Esophagus muscularis mucosa (tissue), 4 donors: ENCODE measurements at regions not wholly inside any gene's neighbourhood (a gene's known extent, or its start where the extent isn't known, plus 50 kb on each side); places are given as distances from the start of the nearest gene placed in this dataset.

Experiments
- DNase-seq: peaks from one replicate; pipeline ENCODE4 v3.0.0-alpha.2; 2017; ENCODE audit errors: extremely low spot score
- H3K27ac ChIP-seq, 4 donors: fragments of 200-600 bp; sonication (generic); replicated peaks in 1 of 4; 1 replicate in 3 of 4; 2 replicates in 1 of 4; pipeline ENCODE4 v1.5.1; 2016 to 2019; ENCODE audit warnings: mild to moderate bottlenecking in 1 of 4
- H3K27me3 ChIP-seq, 4 donors: fragments of 200-600 bp; sonication (generic); one replicate each; pipeline versions ENCODE4 v1.5.1 to v1.6.0; 2016 to 2019
- H3K36me3 ChIP-seq, 4 donors: fragments of 200-600 bp; sonication (generic); one replicate each; pipeline ENCODE4 v1.5.1; 2016 to 2019
- H3K4me1 ChIP-seq, 4 donors: fragments of 200-600 bp; sonication (generic); one replicate each; pipeline ENCODE4 v1.5.1; 2016 to 2019
- H3K4me3 ChIP-seq, 4 donors: fragments of 200-600 bp; sonication (generic); 1 replicate in 2 of 4; 2 replicates in 2 of 4; pipeline ENCODE4 v1.5.1; 2016 to 2019; ENCODE audit warnings: mild to moderate bottlenecking in 4 of 4, moderate library complexity in 1 of 4
- H3K9me3 ChIP-seq, 4 donors: fragments of 200-600 bp; sonication (generic); 1 replicate in 3 of 4; 2 replicates in 1 of 4; pipeline ENCODE4 v1.5.1; 2016 to 2019
- EP300 ChIP-seq: sonication (generic); formaldehyde crosslinking; IDR thresholded peaks from one replicate; pipeline ENCODE4 v1.6.1; 2017; ENCODE audit warnings: antibody characterized with exemption
- POLR2A ChIP-seq: fragments of 450-650 bp; IDR thresholded peaks from one replicate; pipeline ENCODE4 v1.6.1; 2017; ENCODE audit warnings: antibody characterized with exemption, moderate library complexity, mild to moderate bottlenecking, low read depth
- POLR2AphosphoS5 ChIP-seq, 2 donors: sonication (generic); formaldehyde crosslinking; IDR thresholded peaks; one replicate each; pipeline ENCODE4 v1.6.1; 2017; ENCODE audit warnings: antibody characterized with exemption in 2 of 2
- WGBS: methylation state at CpG from one replicate; pipeline ENCODE4 v1.1.5; 2018; 5-methylcytosine and 5-hydroxymethylcytosine counted together
- intact Hi-C: fragments of 100-400 bp; cut with DNase I; formaldehyde crosslinking; loops from one replicate; pipeline ENCODE4 v1.15.1; 2023
- TF ChIP-seq, protein P1 (sequence below), 3 experiments: fragments of 200-600 bp in 2 of 3; fragments of 450-650 bp in 1 of 3; sonication (generic) in 2 of 3; IDR thresholded peaks; one replicate each; pipeline ENCODE4 v1.5.1; 2017 to 2019; ENCODE audit warnings: antibody characterized with exemption in 3 of 3, mild to moderate bottlenecking in 2 of 3, moderate library complexity in 1 of 3

DNA sequence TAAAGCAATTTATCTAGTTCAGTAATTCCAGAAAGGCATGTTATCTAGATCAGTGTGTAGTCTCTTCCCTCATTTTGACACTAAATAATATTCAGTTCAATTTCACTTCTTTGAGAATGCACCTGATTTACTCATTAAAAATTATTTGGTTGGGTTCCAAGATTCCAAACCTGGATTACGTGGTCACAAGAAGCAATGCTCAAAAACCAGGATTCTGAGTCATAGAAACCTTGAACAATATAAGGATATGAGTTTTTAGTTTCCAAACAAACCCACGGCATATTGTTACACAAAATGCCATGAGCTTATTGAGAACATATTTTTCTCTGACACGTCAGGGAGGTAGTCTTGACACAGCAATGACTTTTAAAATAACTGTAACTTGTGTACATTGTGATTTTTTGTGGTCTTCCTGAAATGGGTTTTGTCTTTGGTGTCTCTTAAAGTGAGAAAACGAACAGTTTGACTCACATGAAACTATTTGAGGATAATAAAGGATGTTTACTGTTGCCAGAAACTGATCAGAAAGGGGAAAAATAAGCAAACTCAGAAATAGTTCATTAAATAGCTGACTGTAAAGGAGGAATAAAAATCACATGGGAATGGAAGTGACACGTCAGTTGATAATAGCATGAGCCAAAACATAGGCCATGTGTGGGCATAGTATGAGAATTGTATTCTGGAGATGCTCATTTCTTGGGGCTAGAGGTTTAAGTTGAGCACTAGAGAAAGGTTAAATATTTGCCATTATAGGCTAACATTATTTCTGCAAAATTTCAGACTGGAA lies 617.7 kb upstream of the CDH2 start:
- 51% methylated on average over 5 of the region's 5 CpGs for WGBS
- intact Hi-C loops: no loop called here
- no peak for TF ChIP-seq POLR2A
- TF ChIP-seq EP300: no peak
- TF ChIP-seq, protein P1, sequence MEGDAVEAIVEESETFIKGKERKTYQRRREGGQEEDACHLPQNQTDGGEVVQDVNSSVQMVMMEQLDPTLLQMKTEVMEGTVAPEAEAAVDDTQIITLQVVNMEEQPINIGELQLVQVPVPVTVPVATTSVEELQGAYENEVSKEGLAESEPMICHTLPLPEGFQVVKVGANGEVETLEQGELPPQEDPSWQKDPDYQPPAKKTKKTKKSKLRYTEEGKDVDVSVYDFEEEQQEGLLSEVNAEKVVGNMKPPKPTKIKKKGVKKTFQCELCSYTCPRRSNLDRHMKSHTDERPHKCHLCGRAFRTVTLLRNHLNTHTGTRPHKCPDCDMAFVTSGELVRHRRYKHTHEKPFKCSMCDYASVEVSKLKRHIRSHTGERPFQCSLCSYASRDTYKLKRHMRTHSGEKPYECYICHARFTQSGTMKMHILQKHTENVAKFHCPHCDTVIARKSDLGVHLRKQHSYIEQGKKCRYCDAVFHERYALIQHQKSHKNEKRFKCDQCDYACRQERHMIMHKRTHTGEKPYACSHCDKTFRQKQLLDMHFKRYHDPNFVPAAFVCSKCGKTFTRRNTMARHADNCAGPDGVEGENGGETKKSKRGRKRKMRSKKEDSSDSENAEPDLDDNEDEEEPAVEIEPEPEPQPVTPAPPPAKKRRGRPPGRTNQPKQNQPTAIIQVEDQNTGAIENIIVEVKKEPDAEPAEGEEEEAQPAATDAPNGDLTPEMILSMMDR (IDR thresholded peaks at IDR 0.05): no peak
- no peak for TF ChIP-seq POLR2AphosphoS5 (IDR thresholded peaks at IDR 0.05)

DNA sequence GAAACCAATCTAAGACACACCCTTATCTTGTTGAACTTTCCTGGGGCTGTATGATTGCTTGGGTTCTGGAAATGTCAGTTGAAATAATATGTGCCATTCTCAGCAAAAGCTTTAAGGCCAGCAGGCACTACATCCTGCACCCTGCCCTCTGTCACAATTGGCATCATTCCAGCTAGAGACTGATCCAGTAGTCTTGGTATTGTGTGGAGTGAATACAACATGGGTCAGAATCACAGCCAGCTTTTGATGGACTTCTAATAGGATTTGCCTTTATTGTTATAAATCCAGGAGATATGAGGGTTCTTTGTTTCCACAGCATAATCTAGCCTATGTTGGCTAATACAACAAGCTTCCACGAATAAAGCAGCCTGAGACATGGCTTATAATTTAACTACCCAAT lies 617.0 kb upstream of the CDH2 start:
- H3K9me3 ChIP-seq: no peaks in the 10 kb centered on the region
- intact Hi-C loops: no loop called here
- 64% methylated on average over 1 of the region's 1 CpG for WGBS
- peaks cover 0 to 3% (median 0%) of the 10 kb centered on the region in 4 donors for H3K4me1 ChIP-seq
- no peaks in the 10 kb centered on the region for H3K27me3 ChIP-seq
- DNase-seq: no peak
- no peak overlapping the region for H3K4me3 ChIP-seq
- TF ChIP-seq EP300 (no peak), POLR2AphosphoS5 (IDR thresholded peaks at IDR 0.05) (no peak), POLR2A (no peak)
- TF ChIP-seq, protein P1 (IDR thresholded peaks at IDR 0.05): no peak
- no peaks in the 10 kb centered on the region for H3K36me3 ChIP-seq
- H3K27ac ChIP-seq: no peak overlapping the region

More for the DNA sequence above, 617.7 kb upstream of the CDH2 start:
- Histone ChIP-seq H3K4me1 (peaks cover 0 to 3% (median 0%) of the 10 kb centered on the region in 4 donors), H3K27ac (no peak overlapping the region), H3K9me3 (no peaks in the 10 kb centered on the region), H3K36me3 (no peaks in the 10 kb centered on the region), H3K4me3 (no peak overlapping the region), H3K27me3 (no peaks in the 10 kb centered on the region)
- no peak for DNase-seq

GRCh38 chr18:28792404-28793086 lies 615.6 kb upstream of the CDH2 start:
- H3K27me3 ChIP-seq: no peaks in the 10 kb centered on the region
- 72% methylated on average over 4 of the region's 4 CpGs for WGBS
- intact Hi-C loops: no loop called here
- H3K4me3 ChIP-seq: no peak overlapping the region
- H3K36me3 ChIP-seq: no peaks in the 10 kb centered on the region
- H3K27ac ChIP-seq: no peak overlapping the region
- H3K4me1 ChIP-seq: peaks cover 0 to 3% (median 0%) of the 10 kb centered on the region in 4 donors
- no peak for TF ChIP-seq EP300
- TF ChIP-seq, protein P1 (IDR thresholded peaks at IDR 0.05): no peak
- no peak for TF ChIP-seq POLR2AphosphoS5 (IDR thresholded peaks at IDR 0.05)
- no peak for TF ChIP-seq POLR2A
- no peaks in the 10 kb centered on the region for H3K9me3 ChIP-seq
- DNase-seq: no peak

DNA sequence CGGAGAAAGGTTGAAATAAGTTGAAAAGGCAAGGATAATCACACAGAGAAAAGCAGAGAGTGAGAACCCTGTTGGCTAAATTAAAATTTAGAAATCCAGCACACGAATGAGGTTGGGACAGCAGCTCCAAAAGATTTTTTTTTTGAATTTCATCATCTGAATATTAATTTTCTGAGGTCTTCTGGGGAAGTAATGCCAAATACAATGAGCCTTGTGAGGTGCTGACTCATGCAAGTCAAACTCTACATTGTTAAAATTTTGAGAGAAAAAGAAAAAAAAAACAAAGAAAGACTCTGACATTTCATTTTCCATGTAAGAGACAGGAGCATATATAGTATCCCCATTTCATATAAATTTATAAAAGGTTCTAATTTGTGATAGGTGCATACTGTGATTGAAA lies 614.2 kb upstream of the CDH2 start:
- Histone ChIP-seq H3K27ac (no peak overlapping the region), H3K27me3 (no peaks in the 10 kb centered on the region), H3K9me3 (no peaks in the 10 kb centered on the region), H3K4me1 (peaks cover 0 to 3% (median 0%) of the 10 kb centered on the region in 4 donors), H3K36me3 (no peaks in the 10 kb centered on the region), H3K4me3 (no peak overlapping the region)
- intact Hi-C loops: no loop called here
- DNase-seq: no peak
- 58% methylated on average over 2 of the region's 2 CpGs for WGBS
- TF ChIP-seq, protein P1 (IDR thresholded peaks at IDR 0.05): no peak
- no peak for TF ChIP-seq EP300
